IMR-90 (cell line): ENCODE measurements at regions not wholly inside any gene's neighbourhood (a gene's known extent, or its start where the extent isn't known, plus 50 kb on each side); places are given as distances from the start of the nearest gene placed in this dataset.

Experiments used
- CEBPB ChIP-seq: IDR thresholded peaks from 2 replicates; pipeline ENCODE4 v1.6.1; 2012; ENCODE audit warnings: low read depth, low read length, improper control_type of control experiment
- CHD1 ChIP-seq: IDR thresholded peaks from 2 replicates; pipeline ENCODE4 v1.6.1; 2012; ENCODE audit warnings: low read depth, low read length, improper control_type of control experiment
- ELK1 ChIP-seq: fragments of 150-350 bp; IDR thresholded peaks from 2 replicates; pipeline ENCODE4 v1.6.1; 2016; ENCODE audit warnings: low read depth, mild to moderate bottlenecking, low read length, moderate library complexity, borderline replicate concordance
- FOS ChIP-seq: fragments of 150-350 bp; IDR thresholded peaks from 2 replicates; pipeline ENCODE4 v1.6.1; 2016; ENCODE audit warnings: low read depth, low read length
- MAZ ChIP-seq: IDR thresholded peaks from 2 replicates; pipeline ENCODE4 v1.6.1; 2012; ENCODE audit warnings: low read depth, mild to moderate bottlenecking, low read length, improper control_type of control experiment, moderate library complexity, borderline replicate concordance
- MXI1 ChIP-seq: IDR thresholded peaks from 2 replicates; pipeline ENCODE4 v1.6.1; 2012; ENCODE audit warnings: low read depth, mild to moderate bottlenecking, low read length, moderate library complexity, borderline replicate concordance
- POLR2A ChIP-seq: IDR thresholded peaks from 2 replicates; pipeline ENCODE4 v1.6.1; 2012; ENCODE audit warnings: mild to moderate bottlenecking, low read depth, low read length
- RAD21 ChIP-seq: IDR thresholded peaks from 2 replicates; pipeline ENCODE4 v1.6.1; 2012; ENCODE audit warnings: low read length, improper control_type of control experiment
- RCOR1 ChIP-seq: IDR thresholded peaks from 2 replicates; pipeline ENCODE4 v1.6.1; 2012; ENCODE audit warnings: mild to moderate bottlenecking, low read length, improper control_type of control experiment; ENCODE audit not compliant: insufficient replicate concordance
- RFX5 ChIP-seq: IDR thresholded peaks from 2 replicates; pipeline ENCODE4 v1.8.0; 2012; ENCODE audit warnings: low read depth, mild to moderate bottlenecking, low read length, moderate library complexity
- TF ChIP-seq, protein P1 (sequence below): conservative IDR thresholded peaks from 2 replicates; pipeline ENCODE4 v1.5.1; 2012; ENCODE audit warnings: mild to moderate bottlenecking, low read depth, low read length, improper control_type of control experiment

GRCh38 chr14:46571970-46572369 lies 79.6 kb downstream of the RPL10L start:
- TF ChIP-seq FOS (no peak), POLR2A (no peak), RAD21 (no peak), MXI1 (no peak), RFX5 (no peak), ELK1 (no peak), CHD1 (no peak), CEBPB (no peak), RCOR1 (no peak), MAZ (no peak)
- TF ChIP-seq, protein P1, sequence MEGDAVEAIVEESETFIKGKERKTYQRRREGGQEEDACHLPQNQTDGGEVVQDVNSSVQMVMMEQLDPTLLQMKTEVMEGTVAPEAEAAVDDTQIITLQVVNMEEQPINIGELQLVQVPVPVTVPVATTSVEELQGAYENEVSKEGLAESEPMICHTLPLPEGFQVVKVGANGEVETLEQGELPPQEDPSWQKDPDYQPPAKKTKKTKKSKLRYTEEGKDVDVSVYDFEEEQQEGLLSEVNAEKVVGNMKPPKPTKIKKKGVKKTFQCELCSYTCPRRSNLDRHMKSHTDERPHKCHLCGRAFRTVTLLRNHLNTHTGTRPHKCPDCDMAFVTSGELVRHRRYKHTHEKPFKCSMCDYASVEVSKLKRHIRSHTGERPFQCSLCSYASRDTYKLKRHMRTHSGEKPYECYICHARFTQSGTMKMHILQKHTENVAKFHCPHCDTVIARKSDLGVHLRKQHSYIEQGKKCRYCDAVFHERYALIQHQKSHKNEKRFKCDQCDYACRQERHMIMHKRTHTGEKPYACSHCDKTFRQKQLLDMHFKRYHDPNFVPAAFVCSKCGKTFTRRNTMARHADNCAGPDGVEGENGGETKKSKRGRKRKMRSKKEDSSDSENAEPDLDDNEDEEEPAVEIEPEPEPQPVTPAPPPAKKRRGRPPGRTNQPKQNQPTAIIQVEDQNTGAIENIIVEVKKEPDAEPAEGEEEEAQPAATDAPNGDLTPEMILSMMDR = no peak
